Astrocyte (in vitro differentiated cells and primary cell): ENCODE measurements at regions not wholly inside any gene's neighbourhood (a gene's known extent, or its start where the extent isn't known, plus 50 kb on each side); places are given as distances from the start of the nearest gene placed in this dataset.

Source experiments
- CTCF ChIP-seq: IDR thresholded peaks from 2 replicates; pipeline ENCODE4 v1.5.1; 2011; ENCODE audit warnings: low read depth, mild to moderate bottlenecking, inconsistent platforms, low read length, moderate library complexity; ENCODE audit not compliant: insufficient read depth
- EZH2 ChIP-seq: IDR thresholded peaks from 2 replicates; pipeline ENCODE4 v1.6.1; 2012; ENCODE audit warnings: mild to moderate bottlenecking, low read length, inconsistent platforms; ENCODE audit not compliant: insufficient read depth

GRCh38 chr10:52900593-52900992 lies 128.0 kb upstream of the MBL2 start:
- TF ChIP-seq CTCF, result no peak
- TF ChIP-seq EZH2, result no peak
